ENCODE measurements at regions not wholly inside any gene's neighbourhood (a gene's known extent, or its start where the extent isn't known, plus 50 kb on each side); places are given as distances from the start of the nearest gene placed in this dataset.
"Not testable (repeated sequence)": the region's sequence is repeated elsewhere in the genome, so short reads cannot be mapped to it uniquely, and the experiment has no call there.

- no peak for TF ChIP-seq CTCF (IDR thresholded peaks at IDR 0.05; ENCODE audit: low read depth, low read length)
- DNase-seq (ENCODE audit: extremely low read depth, low read depth), result no peak
These were observed 157.0 kb upstream of the SMIM31 start for GRCh38 chr4:164596927-164597326.

DNA sequence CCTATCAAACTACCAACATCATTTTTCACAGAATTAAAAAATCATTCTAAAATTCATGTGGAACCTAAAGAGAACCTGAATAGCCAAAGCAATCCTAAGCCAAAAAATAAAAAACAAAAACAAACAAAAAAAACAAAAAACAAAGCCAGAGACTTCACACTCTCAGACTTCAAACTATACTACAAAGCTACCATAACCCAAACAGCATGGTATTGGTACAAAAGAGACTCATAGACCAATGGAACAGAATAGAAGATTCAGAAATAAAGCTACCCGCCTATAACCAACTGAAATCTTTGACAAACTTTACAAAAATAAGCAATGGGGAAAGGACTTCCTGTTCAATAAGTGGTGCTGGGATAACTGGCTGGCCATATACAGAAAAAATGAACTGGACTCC, 152.3 kb upstream of the SMIM31 start:
- no peak for TF ChIP-seq CTCF (IDR thresholded peaks at IDR 0.05; ENCODE audit: low read depth, low read length)
- no peak for DNase-seq (ENCODE audit: extremely low read depth, low read depth)

GRCh38 chr4:164605791-164606190, 148.1 kb upstream of the SMIM31 start:
- not testable (repeated sequence) for DNase-seq (ENCODE audit: extremely low read depth, low read depth)

- no peak for TF ChIP-seq CTCF (IDR thresholded peaks at IDR 0.05; ENCODE audit: low read depth, low read length)
- no peak for DNase-seq (ENCODE audit: extremely low read depth, low read depth)
These were observed 147.5 kb upstream of the SMIM31 start for GRCh38 chr4:164606478-164606877.

DNA sequence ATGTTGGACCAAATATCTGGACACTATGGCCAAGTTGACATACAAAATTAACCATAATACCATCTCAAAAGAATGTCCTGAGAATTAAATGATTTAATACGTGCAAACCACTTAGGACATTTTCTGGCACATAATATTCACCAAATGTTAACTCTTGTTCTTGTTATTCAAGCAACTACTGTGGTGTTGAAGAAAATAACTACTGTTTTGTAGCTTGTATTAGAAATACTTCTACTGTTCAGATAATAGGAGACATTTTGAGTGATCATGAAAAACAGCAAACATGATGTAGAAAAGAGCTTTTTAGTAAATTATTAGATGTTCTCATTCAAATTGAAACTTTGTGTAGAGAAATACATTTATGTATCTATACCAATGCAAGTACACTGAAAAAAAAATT, 140.7 kb upstream of the SMIM31 start:
- TF ChIP-seq CTCF (IDR thresholded peaks at IDR 0.05; ENCODE audit: low read depth, low read length), result no peak
- DNase-seq (ENCODE audit: extremely low read depth, low read depth), result no peak

DNA sequence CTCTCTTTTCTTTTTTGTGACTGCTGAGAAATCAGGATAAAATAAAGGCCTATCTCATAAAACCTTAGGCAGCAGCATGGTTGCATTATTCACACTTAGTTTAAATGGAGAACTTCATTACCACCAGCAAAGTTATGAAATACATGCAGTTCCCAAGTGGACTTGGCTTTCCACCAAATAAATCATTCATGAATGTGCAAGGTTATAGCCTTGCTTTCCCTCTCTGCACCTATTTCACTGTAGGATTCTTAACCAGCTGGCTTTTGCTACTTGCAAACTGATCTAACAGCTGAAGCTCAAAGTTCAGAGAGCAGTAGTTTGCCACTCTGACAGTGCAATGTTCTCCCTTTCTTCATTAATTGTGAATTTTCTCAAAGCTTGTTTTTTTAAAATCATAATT, 140.1 kb upstream of the SMIM31 start:
- no peak for DNase-seq (ENCODE audit: extremely low read depth, low read depth)
- TF ChIP-seq CTCF (IDR thresholded peaks at IDR 0.05; ENCODE audit: low read depth, low read length), result no peak

GRCh38 chr4:164614329-164614728, 139.6 kb upstream of the SMIM31 start:
- no peak for TF ChIP-seq CTCF (IDR thresholded peaks at IDR 0.05; ENCODE audit: low read depth, low read length)
- DNase-seq (ENCODE audit: extremely low read depth, low read depth), result no peak

DNA sequence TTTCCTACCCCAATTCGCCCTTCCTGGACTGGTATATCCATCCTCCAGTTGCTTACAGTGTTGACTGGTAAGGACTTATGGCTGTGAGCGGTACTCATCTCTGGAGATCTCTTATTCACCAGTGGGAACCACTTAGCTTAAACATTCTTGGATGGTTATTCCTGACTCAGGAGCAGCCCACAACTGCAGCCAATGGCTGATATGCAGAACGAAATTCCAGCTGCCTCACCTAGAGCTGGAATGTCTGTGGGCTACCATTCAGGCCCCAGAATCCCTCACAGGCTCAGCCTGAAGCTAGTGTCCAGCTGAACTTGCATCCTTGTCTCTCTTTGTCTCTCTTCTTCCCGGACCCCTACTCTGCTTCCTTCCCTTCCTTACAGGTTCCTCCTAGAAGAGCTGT, 138.9 kb upstream of the SMIM31 start:
- no peak for DNase-seq (ENCODE audit: extremely low read depth, low read depth)
- no peak for TF ChIP-seq CTCF (IDR thresholded peaks at IDR 0.05; ENCODE audit: low read depth, low read length)

All from AG09319 (cell line).